ENCODE measurements at regions not wholly inside any gene's neighbourhood (a gene's known extent, or its start where the extent isn't known, plus 50 kb on each side); places are given as distances from the start of the nearest gene placed in this dataset.

GRCh38 chr2:129331638-129332037 is 647.8 kb upstream of the RAB6C start:
- FAIRE-seq (no peak), DNase-seq (ENCODE audit: low read depth, low spot score) (no peak)
- no peak overlapping the region for H2AFZ ChIP-seq (ENCODE audit: low read depth, low read length)
- no peaks in the 10 kb centered on the region for H4K20me1 ChIP-seq (replicated peaks; ENCODE audit: control insufficient read depth, extremely low read depth, insufficient read depth, low read length)
- no peak overlapping the region for H3K4me3 ChIP-seq (replicated peaks in 1 of 3; ENCODE audit: insufficient read depth in 1 of 3, low read depth in 1 of 3, low read length in 3 of 3)
- no peaks in the 10 kb centered on the region for H3K4me1 ChIP-seq (ENCODE audit: control insufficient read depth, extremely low read depth, insufficient read depth, low read length)
- H3K9ac ChIP-seq (replicated peaks; ENCODE audit: extremely low read depth, insufficient read depth, low read length) = no peak overlapping the region
- BruUV-seq (replicated peaks) = no TSS peak
- H3K36me3 ChIP-seq (ENCODE audit: control insufficient read depth in 2 of 2, extremely low read depth in 1 of 2, insufficient read depth in 2 of 2, low read length in 2 of 2) = no peaks in the 10 kb centered on the region
- no peak overlapping the region for H3K27ac ChIP-seq (ENCODE audit: insufficient read depth, low read depth, low read length)
- peaks cover 12% of the 10 kb centered on the region for H3K9me3 ChIP-seq (replicated peaks; ENCODE audit: control insufficient read depth, insufficient read depth, low read length)
- no peaks in the 10 kb centered on the region for H3K27me3 ChIP-seq (ENCODE audit: control insufficient read depth in 2 of 2, insufficient read depth in 2 of 2, low read length in 2 of 2)
- dilution Hi-C loops (cut with MboI; ENCODE audit: extremely low pct_ligation_motif_present, low sequenced_read_pairs) (no loop called here), intact Hi-C loops (cut with micrococcal nuclease) (no loop called here)
- H3K9me1 ChIP-seq (replicated peaks; ENCODE audit: control insufficient read depth, extremely low read depth, insufficient read depth, low read length) = no peaks in the 10 kb centered on the region
- H3K4me2 ChIP-seq (ENCODE audit: insufficient read depth, low read length) = no peak overlapping the region
- ChIA-PET POLR2A (no interaction called here), CTCF (no interaction called here)
- no peaks in the 10 kb centered on the region for H3K79me2 ChIP-seq (ENCODE audit: control insufficient read depth, insufficient read depth, low read length)
- no peak for TF ChIP-seq MAX (IDR thresholded peaks at IDR 0.05; ENCODE audit: insufficient read depth, insufficient read length)
- TF ChIP-seq FOS (IDR thresholded peaks at IDR 0.05; ENCODE audit: borderline replicate concordance, insufficient read depth, low read length) = no peak
- no peak for TF ChIP-seq CTCF (IDR thresholded peaks at IDR 0.05; ENCODE audit: extremely low read depth in 1 of 2, insufficient read depth in 1 of 2, low read depth in 1 of 2, low read length in 2 of 2)
- TF ChIP-seq POLR2AphosphoS5 (IDR thresholded peaks at IDR 0.05; ENCODE audit: insufficient read depth, low read depth, low read length) = no peak
- no peak for TF ChIP-seq EZH2 (IDR thresholded peaks at IDR 0.05; ENCODE audit: borderline replicate concordance, low read depth, low read length, severe bottlenecking)
- no peak for TF ChIP-seq MYC (IDR thresholded peaks at IDR 0.05; ENCODE audit: low read depth, low read length)

- peaks cover 8% of the 10 kb centered on the region for H3K9me3 ChIP-seq (replicated peaks; ENCODE audit: control insufficient read depth, insufficient read depth, low read length)
- H3K4me1 ChIP-seq (ENCODE audit: control insufficient read depth, extremely low read depth, insufficient read depth, low read length) = no peaks in the 10 kb centered on the region
- DNase-seq (ENCODE audit: low read depth, low spot score) = no peak
- no peak overlapping the region for H3K27ac ChIP-seq (ENCODE audit: insufficient read depth, low read depth, low read length)
- H3K79me2 ChIP-seq (ENCODE audit: control insufficient read depth, insufficient read depth, low read length) = no peaks in the 10 kb centered on the region
- H2AFZ ChIP-seq (ENCODE audit: low read depth, low read length) = no peak overlapping the region
- H4K20me1 ChIP-seq (replicated peaks; ENCODE audit: control insufficient read depth, extremely low read depth, insufficient read depth, low read length) = no peaks in the 10 kb centered on the region
- no peaks in the 10 kb centered on the region for H3K9me1 ChIP-seq (replicated peaks; ENCODE audit: control insufficient read depth, extremely low read depth, insufficient read depth, low read length)
- no peak overlapping the region for H3K4me3 ChIP-seq (replicated peaks in 1 of 3; ENCODE audit: insufficient read depth in 1 of 3, low read depth in 1 of 3, low read length in 3 of 3)
- H3K4me2 ChIP-seq (ENCODE audit: insufficient read depth, low read length) = no peak overlapping the region
- no peaks in the 10 kb centered on the region for H3K36me3 ChIP-seq (ENCODE audit: control insufficient read depth in 2 of 2, extremely low read depth in 1 of 2, insufficient read depth in 2 of 2, low read length in 2 of 2)
- CTCF ChIA-PET = no interaction called here
- intact Hi-C loops (cut with micrococcal nuclease) = no loop called here
- BruUV-seq (replicated peaks) = no TSS peak
- FAIRE-seq = no peak
- no peak overlapping the region for H3K9ac ChIP-seq (replicated peaks; ENCODE audit: extremely low read depth, insufficient read depth, low read length)
- no peaks in the 10 kb centered on the region for H3K27me3 ChIP-seq (ENCODE audit: control insufficient read depth in 2 of 2, insufficient read depth in 2 of 2, low read length in 2 of 2)
- dilution Hi-C loops (cut with MboI; ENCODE audit: extremely low pct_ligation_motif_present, low sequenced_read_pairs) = no loop called here
- POLR2A ChIA-PET = no interaction called here
- TF ChIP-seq POLR2AphosphoS5 (IDR thresholded peaks at IDR 0.05; ENCODE audit: insufficient read depth, low read depth, low read length) (no peak), EZH2 (IDR thresholded peaks at IDR 0.05; ENCODE audit: borderline replicate concordance, low read depth, low read length, severe bottlenecking) (no peak), CTCF (IDR thresholded peaks at IDR 0.05; ENCODE audit: extremely low read depth in 1 of 2, insufficient read depth in 1 of 2, low read depth in 1 of 2, low read length in 2 of 2) (no peak), FOS (IDR thresholded peaks at IDR 0.05; ENCODE audit: borderline replicate concordance, insufficient read depth, low read length) (no peak)
Observed at GRCh38 chr2:129334128-129334527, 645.3 kb upstream of the RAB6C start.
